GM21390 (cell line): ENCODE measurements at regions not wholly inside any gene's neighbourhood (a gene's known extent, or its start where the extent isn't known, plus 50 kb on each side); places are given as distances from the start of the nearest gene placed in this dataset.

ENCODE experiments used
- ATAC-seq: cut with Tn5 transposase; IDR thresholded peaks from one replicate; pipeline ENCODE4 v1.9.1; 2021; ENCODE audit not compliant: unreplicated experiment

DNA sequence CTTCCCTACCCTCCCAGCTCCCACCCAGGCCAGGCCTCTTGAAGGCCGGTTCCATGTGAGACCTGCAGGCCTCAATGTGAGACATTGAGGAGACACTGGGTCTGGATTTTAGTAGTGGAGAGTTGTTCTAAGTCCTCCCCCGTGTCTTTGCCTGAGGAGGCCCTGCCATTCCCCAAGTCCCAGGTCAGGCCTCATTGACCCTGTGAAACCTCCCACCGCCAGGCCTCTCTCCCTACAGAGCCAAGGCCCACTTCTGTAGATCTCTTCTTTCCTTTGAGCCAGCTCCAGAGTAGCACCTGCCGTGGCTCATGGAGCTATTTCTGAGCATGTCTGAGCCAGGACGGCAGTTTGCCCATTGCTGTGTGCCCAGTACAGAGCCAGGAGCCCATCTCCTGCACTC is 1419.6 kb downstream of the TBC1D22A start:
- no peak for ATAC-seq

DNA sequence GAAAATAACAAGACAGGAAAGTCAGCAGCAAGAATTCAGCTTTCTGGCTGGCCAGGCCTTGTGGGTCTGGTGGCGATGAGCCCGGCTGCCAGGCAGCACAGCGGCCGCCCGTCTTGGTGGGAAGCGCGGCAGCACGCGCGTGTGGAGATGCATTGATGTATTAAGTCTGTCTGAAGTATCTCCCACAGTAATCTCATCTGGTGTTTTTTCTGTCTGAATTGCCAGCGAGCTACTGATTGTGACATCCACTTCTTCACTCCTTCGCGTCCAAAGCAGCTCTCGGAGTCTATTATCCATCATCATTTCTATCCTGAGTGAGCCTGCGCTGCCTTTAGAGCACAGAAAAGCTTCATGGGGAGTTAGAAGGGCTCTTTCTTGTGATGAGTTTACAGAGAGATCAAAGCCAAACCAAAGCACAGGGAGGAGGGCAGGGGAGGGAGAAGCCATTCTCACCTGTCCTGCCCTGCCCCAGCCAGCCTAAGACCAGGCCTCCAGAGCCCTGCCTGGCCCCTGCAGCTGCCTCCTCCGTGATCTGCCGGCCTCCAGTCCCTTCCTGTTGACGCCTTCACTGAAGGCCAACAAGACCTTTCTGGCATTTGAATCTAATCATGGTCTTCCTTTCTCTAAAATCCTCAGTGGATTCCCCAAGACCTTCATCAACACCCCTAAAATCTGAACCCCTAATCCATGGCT is 1419.0 kb downstream of the TBC1D22A start:
- ATAC-seq, result no peak

DNA sequence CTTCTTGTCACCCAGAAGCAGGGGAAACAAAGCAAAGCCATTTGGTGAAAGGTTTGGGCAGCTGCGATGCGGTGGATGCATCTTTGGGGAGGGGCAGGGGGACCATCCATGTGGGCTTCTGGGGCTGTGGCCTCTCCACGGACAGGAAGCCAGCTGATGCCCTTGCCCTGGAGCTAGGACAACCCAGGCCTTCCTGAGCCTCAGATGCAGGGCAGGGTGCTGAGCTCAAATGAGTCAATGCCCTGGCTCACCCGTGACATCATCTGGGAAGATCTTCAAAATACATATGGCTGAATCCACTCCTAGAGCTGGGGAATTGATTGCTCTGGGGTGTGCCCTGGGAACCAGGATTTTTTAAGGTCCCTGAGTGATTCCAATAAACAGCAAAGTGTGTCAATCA is 1418.2 kb downstream of the TBC1D22A start:
- no peak for ATAC-seq

DNA sequence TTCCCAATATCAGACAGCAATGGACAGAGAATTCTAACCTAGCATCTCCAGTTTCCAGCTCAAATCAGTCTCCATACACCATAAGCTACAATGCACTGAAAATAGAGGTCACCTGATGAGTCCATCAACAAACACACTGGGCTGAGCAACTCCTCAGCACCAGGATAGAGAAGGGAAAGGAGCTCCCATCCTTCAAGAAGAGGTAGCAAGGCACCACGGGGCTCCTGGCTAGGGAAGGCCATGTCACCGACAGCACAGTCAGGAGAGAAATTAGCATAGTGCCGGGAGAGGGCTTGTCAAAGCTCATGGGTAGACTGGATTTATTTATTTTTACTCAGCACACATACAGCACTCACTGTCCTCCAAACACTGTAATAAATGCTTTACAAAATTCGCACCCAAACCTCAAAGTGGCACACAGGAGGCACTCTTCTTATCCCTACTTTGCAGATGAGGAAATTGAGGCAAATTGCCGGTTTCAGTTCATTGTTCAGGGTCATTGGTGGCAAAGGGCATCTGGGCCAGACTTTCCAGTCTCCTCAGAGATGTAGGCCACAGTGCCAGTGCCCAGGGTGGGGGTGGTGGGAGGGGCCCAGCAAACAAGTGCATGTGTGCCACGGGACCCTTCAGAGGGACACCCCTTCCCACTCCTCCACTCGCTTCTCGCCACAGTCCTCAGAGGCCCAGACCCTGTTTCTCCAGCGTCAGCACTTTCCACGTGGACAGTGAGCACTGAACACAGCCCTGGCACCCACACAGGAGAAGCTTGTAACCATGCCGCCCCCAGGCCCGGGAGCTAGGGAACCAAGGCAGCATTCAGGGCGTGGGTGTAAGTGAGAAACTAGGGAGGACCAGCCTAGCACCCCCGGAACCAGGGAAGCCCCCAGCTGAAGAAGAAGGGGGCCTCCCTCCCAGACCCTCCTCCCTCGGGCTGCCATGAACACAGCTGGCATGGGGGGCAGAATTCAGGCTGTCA is 1417.4 kb downstream of the TBC1D22A start:
- no peak for ATAC-seq

DNA sequence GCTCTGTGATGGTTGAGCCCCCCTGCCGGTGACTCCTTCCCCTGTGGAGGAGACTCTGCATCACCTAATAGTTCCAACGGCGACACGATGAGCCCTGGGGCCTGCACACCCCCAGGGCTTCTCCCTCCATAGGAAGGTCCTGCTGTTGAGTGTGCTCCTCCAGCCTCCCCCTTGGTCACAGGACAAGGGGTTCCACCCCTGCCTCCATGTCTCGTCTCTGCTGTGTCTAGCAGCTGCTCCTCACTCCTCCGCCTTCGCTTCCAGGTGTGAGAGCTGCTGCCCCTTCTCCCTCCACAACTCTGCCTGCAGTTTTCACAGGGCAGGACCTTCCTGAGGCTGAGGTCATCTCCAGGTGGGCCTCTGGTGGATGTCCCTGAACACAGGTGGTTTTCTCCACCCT is 1416.1 kb downstream of the TBC1D22A start:
- no peak for ATAC-seq

DNA sequence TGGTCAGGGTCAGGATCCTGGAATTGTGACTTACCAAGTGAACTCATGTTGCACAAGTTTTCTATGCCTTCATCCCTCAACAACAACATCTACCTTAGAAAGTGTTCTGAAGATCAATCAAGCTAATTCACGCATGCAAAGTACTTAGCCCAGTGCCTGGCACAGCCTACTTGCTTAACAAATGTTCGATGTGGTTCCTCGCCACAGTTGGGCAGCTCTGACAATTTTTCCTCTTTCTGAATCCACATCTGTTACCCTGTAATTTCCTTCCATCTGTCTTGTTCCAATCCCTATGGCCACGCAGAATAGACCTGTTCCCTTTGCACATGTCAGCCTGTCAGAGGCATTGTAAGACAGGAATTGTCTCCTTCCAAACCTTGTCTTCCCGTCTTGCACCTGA is 1415.2 kb downstream of the TBC1D22A start:
- no peak for ATAC-seq

DNA sequence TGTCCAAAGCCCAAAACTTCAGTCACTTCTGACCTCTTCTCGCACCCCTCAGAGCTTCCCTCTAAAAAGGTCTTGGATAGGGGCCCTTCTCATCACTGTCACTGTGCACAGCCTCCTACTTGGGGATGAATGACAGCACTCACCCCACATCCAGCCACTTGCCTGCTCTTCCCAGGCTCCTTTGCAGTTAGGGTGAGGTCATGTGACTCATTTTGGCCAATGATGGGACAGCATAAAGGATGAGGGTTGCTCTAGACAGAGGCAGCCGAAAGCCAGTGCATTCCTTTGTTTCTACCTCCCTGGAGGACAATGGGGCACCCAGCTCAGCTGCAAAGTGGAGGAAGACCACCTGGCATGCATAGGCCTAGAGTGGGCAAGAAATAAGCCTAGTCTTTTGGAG is 1413.3 kb downstream of the TBC1D22A start:
- ATAC-seq, result no peak

DNA sequence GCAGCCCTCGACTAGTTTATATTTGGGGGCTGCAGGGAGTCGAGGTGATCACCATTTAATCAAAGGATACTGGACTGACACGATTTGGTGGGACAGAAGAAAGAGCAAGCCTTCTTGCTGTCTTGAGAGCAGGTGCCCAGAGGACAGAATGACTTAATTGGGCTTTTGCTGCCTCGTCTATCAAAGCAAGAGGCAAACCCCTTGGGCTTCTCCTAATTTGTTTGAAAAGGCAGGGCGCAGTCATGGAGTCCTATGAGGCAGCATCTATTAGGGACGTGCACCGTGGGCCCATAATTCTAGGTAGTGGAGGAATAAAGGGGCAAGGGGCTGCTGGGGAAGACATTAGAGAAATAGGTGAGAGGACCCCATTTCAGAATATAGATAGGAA is 1411.3 kb downstream of the TBC1D22A start:
- ATAC-seq, result no peak

DNA sequence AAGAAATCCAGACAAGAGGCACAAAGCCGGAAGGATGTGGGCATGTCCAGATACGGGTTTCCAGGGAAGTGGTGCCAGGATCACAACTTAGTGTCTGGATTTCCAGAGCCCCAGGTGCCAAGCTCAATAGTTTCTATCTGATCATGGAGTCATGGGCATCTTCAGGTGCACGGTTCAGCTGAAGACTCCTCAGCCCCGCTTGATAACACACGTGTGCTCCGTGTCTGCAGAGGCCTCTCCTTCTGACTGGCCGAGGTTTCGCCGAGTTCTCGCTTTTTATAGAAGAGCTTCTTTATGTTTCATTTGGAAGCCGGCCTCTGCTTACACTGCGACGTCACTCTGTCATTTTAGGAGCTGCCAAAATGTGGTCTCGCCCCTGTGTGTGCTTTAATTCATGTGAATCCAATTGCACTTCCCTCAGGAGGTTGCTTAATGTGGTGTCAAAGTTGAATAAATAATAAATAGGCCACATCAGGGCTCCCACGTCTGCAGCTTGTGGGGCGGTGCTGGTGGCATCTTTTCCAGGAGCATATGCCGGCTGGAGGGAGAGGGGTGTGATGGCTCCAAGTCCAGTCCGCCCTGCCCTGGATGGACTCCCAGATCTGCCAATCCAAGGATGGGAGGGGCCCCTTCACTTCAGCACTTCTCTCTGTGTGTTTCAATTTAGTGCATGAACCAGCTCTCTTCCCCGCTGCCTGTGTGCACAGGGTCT is 1410.8 kb downstream of the TBC1D22A start:
- ATAC-seq, result no peak

DNA sequence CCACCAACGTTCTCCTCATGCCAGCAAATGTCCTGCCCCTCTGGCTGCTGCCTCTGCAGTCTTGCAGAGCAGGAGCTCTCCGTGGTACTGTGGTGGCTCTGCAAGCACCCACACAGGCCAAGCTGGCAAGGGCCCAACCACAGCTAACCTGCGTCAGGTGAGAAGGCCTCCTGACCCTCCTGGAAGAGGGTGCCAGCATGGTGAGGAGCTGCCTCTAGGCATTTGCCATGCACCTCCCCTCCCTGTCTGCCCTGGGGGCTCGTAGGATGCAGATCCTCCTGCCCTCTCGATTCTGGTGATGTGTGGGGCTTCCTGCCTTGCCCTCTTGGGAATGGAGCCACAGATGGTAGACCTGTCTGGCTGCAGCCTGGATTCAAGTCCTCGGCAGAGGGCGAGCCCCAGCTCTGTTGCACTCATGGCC is 1408.8 kb downstream of the TBC1D22A start:
- no peak for ATAC-seq

DNA sequence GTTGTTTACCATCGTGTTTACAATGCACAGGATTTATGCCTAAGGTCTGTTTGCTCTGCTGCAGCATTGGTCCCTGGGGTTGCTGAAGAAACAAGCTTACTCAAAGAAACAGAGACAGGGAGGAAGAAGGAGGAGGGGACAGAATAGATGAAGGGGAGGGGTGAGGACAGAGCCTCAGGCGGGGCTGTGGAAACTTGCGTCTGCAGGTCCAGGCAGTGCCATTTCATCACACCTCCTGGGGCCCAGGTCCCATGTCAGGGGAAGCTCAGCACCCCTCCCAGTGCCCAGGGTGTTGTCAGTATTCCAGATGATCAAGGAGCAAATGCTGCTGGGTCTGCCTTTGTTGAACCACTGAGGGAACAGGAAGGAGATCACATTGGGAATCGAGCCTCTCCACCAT is 1406.8 kb downstream of the TBC1D22A start:
- ATAC-seq, result no peak

DNA sequence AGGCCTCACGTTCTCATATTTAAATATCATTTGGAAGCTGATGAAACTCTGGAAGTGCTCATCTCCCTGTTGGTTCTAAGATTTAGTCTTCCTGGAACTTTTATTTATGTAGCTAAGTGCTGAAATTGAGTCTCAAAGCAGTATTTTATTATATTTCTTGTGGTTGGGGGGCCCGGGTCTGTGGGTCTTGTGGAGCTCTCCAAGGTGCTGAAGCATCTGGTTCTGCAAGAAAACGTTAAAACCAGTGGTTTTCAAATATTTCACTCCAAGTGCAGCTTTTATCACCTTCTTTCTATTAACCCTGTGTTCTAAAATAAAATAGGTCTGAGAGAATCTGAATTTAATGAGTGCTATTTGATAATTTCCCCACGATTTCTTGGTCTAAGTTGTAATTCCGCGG is 1404.8 kb downstream of the TBC1D22A start:
- ATAC-seq, result no peak

DNA sequence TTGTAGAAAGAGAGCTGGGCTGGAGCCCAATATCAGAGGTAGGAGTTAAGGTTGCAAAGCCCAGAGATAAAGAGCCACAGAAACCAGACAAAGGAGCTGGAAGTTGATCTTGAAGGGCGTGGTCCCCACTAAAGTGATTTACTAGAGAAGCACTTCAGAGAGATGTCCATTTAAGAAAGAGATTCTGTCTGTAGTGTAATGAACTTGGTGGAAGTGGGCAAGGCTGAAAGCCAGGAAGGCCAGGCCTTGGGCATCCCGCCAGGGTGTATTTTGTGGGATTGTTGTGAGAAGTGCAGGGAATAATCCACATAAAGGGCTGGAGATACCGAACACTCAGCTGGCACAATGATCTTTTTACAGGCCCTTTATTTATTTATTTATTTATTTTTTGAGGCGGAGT is 1398.8 kb downstream of the TBC1D22A start:
- no peak for ATAC-seq

DNA sequence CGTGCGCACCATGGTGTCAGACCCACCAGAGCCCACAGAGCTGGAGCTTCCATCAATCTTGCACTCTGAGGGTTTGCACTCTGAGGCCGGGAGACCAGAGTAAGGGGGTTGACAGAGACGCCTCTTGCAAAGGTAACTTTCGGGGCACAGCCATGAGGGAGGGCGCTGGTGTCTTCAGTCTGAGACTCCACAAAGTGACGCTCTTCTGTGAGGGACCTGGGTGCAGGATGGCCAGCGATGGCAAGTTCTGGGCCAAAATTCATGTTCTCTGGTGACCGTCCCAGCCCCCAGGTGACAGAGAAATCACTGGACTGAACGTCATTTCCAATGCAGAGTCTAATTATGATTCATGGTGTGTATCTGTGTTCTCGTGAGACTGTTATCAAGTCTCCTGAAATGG is 1395.2 kb downstream of the TBC1D22A start:
- ATAC-seq, result no peak

DNA sequence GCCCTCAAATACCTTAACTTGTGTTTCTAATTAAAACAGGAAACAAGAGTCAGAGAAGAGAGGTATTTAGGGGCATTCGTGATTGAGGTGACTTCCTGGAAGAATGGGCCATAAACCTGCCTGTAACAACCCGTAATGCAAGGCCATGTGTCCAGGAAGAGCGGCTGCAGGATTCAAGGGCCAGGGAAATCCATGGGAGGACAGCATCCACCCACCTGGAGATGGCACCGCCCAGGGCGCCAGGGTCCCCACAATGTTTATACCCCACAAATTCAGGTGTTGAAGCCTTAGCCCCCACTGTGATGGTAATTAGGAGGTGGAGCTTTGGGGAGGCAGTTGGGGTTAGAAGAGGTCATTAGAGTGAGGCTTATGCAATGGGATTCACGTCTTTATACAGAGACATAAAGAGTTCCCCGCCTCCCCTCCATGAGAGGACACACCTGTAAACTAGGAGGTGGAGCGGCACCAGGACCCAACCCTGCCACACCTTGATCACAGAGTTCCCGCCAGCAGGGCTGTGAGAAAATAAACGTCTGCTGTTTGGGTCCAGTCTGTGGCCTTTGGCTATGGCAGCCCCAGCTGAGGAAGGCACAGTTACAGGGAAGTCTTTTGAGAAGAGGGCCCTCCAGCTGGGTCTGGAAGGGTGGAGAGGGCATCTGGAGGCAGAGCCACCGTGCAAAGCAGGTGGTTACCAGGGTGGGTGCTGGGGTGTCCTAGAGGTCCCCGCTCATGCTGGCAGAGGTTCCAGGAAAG is 1394.3 kb downstream of the TBC1D22A start:
- ATAC-seq, result no peak

DNA sequence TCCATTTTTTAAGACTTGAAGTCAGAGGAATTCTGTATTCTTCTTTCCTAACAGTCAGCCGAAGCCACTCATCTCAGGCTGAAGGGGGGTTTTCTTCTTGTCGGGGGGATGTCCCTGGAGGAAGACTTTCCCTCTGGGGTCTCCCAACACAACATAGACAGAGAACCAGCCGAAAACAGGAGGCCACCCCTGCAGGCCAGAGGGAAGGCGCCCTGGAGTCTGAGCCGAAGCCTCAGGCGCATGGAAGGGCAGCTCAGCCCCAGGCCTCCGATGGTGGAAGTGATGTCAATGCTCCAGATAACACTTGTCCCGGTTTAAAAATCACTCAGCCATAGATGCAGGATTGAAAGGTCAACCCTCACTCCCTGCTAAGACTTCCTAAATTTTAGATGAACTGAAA is 1393.0 kb downstream of the TBC1D22A start:
- ATAC-seq, result no peak

DNA sequence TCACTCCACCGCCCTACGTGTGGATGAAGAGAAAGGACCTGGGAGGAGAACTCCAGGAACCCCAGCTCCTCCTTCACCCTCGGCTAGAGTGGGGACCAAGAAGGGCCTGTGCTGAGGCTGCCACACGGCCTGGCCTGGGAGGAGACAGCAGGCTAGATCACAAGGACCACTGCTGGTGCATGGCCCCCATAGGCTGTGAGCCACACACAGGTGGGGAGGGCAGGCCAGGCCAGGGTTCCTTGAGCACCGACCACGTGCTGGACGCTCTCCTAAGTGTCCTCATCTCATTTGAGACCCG is 1392.4 kb downstream of the TBC1D22A start:
- ATAC-seq, result no peak

DNA sequence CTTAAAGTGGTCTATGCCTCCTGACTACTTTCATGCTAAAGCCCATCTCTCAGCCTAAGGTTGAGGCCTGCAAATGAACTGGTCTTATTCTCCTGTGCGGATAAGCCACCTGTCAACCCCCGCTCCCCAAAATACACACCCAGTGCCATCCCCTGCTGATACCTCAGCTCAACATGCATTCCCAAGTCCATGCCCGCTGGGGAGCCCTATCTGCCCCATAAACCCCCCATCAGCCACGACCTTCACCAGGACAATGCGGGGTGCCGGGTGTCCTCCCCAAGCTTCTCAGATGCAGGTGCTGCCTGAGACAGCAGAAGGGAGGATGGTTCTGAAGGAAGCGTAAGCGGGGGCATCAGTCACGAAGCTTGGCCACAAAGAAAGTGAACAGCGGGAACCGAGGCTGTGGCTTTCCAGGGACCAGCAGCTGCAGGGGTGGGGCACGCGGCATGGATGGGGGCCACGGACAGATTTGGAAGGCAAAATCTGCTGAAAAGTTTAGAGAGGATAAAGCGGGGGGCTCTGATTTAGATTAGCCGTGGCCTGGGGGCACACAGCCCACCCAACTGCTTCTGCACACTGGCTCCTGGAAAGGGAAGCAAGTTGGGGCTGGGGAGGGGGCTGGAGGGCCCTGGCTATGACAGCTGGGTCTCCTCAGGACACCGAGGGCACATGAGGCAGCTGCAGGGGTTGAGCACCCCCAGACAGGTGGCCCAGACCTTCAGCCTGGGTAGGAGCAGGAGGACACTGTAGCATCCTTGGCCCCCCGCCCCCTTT is 1391.9 kb downstream of the TBC1D22A start:
- ATAC-seq, result no peak

DNA sequence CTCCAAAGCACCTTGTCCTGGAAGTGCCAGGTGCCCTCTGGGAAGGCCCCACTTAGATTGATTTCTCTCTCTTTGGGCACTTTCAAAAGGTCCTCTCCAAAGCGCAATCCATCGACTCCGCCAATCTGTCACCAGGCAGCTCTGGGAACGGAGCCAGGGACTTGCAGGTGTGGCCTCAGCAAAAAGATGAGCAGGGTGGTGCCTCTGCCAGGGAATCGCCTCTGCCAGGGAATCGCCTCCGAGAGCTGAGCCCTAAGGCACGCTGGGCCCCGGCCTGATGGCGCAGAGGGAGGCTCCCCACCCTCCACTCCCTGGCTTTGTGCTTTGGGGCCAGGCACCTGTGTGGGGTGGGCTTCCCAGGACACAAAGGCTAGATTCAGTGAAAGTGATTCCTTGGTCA is 1391.3 kb downstream of the TBC1D22A start:
- ATAC-seq, result no peak

DNA sequence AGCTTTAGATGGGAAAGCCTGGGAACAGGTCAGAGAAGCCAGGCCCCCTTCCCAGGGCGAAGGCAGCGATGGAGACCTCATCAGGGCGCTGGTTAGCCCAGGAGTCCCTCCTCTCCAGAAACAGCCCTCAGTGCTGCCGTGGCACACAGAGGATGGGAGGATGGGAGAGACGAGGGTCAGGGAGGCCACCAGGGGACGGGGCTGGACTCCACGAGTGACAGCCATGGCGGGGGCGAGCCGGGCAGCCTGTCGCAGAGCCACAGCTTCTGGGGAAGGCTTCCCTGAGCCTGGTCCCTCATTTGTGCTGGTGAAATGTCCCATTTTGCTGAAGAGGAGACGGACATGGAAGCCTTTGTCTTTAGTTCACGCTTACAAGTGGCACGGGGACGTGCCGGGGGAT is 1390.5 kb downstream of the TBC1D22A start:
- ATAC-seq, result no peak
